ENCODE measurements at regions not wholly inside any gene's neighbourhood (a gene's known extent, or its start where the extent isn't known, plus 50 kb on each side); places are given as distances from the start of the nearest gene placed in this dataset.
A peak's percentile ranks its signal among the peaks of the same experiment; 100 is the strongest.
"Not testable (repeated sequence)": the region's sequence is repeated elsewhere in the genome, so short reads cannot be mapped to it uniquely, and the experiment has no call there.

DNA sequence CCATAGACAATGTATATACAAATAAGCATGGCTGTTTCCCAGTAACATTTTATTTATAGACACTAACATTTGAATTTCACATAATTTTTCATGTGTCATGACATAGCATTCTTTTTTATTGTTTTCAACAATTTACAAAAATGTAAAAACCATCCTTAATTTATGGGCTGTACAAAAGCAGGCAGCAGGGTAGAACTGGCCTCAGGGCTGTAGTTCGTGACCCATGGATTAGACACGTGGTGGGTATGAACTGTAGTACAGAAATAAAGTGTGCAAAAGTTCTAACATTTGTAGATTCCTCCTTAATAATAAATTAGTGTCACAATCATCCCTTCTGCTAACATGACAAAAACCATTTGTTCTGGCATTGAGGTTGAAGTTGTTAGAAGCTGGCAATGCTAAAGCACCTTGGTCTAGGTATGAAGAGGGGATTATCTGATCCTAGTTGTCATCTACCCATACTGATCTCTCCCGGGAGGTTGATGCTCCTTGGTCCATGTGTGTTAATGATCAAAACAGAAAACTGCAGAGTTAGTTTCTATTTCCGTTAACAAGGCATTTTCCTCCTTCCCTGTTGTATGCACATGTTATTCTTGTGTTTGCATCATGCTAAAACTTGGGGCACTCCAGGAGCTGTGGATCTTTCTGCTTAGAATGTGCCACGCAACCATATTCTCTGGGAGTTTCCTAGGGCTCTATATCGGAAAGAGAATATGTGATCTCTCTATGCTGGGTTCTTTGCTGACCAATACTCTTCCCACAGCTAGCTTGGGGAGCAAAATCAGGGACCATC, 917.6 kb downstream of the TLE1 start:
- H3K4me1 Mint-ChIP-seq, result no peaks in the 10 kb centered on the region
- peaks cover 3% of the 10 kb centered on the region for H3K9me3 Mint-ChIP-seq
- H3K27me3 Mint-ChIP-seq, result no peaks in the 10 kb centered on the region
- no peaks in the 10 kb centered on the region for H3K36me3 Mint-ChIP-seq
- H3K27ac Mint-ChIP-seq, result no peak overlapping the region
- peak; percentile 24 for ATAC-seq
- no peak overlapping the region for H3K4me3 Mint-ChIP-seq

DNA sequence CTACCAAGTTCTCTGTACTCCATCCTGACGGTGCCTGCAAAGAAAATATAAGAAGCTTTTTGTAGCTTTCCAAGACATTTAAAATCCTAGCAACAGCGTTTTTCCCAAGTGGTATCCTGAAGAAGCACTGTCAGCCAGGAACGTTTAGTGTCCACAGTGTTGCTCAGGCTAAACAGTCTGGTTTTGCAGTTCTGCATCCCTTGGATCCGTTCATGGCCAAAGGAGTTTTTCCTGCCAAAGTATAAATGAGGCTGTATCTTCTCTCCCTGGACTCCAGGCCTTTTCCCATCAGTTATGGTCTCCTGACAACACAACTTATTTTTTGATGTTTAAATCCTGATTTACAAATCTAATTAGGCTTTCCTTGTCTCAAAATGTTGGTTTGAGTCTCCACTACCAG, 925.8 kb downstream of the TLE1 start:
- peaks cover 6% of the 10 kb centered on the region for H3K9me3 Mint-ChIP-seq

DNA sequence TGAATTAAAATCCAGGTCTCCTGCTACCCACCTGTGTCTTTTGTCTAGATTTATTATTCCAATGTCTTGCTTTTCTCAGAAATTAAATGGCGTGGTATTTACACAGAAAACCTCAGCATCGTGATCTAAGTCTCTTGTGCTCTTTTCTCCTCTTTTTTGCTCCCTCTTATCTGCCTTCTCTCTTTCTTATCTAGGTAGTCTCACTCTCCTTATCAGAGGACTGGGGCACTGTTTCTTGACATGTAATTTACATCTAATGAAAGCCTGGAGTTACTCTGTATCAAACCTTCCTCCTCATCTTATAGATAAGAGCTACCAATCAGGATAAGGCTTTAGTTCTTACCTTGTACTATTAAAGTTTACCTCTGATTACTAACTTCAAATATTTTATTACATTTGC, 933.8 kb downstream of the TLE1 start:
- no peak for ATAC-seq

More for the DNA sequence above, 925.8 kb downstream of the TLE1 start:
- Mint-ChIP-seq H3K27me3 (no peaks in the 10 kb centered on the region), H3K27ac (no peak overlapping the region), H3K36me3 (no peaks in the 10 kb centered on the region), H3K4me3 (no peak overlapping the region), H3K4me1 (no peaks in the 10 kb centered on the region)
- no peak for ATAC-seq

DNA sequence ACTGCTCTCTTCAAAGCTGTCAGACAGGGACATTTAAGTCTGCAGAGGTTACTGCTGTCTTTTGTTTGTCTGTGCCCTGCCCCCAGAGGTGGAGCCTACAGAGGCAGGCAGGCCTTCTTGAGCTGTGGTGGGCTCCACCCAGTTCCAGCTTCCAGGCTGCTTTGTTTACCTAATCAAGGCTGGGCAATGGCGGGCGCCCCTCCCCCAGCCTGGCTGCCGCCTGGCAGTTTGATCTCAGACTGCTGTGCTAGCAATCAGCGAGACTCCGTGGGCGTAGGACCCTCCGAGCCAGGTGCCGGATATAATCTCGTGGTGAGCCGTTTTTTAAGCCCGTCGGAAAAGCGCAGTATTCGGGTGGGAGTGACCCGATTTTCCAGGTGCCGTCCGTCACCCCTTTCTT, 942.3 kb downstream of the TLE1 start:
- H3K36me3 Mint-ChIP-seq, H3K27ac Mint-ChIP-seq, H3K4me1 Mint-ChIP-seq, ATAC-seq, H3K9me3 Mint-ChIP-seq, H3K4me3 Mint-ChIP-seq, H3K27me3 Mint-ChIP-seq: not testable (repeated sequence)

More for the DNA sequence above, 933.8 kb downstream of the TLE1 start:
- Mint-ChIP-seq H3K9me3 (no peaks in the 10 kb centered on the region), H3K4me1 (no peaks in the 10 kb centered on the region), H3K4me3 (no peak overlapping the region), H3K27me3 (no peaks in the 10 kb centered on the region), H3K27ac (no peak overlapping the region), H3K36me3 (peaks cover 16% of the 10 kb centered on the region)

DNA sequence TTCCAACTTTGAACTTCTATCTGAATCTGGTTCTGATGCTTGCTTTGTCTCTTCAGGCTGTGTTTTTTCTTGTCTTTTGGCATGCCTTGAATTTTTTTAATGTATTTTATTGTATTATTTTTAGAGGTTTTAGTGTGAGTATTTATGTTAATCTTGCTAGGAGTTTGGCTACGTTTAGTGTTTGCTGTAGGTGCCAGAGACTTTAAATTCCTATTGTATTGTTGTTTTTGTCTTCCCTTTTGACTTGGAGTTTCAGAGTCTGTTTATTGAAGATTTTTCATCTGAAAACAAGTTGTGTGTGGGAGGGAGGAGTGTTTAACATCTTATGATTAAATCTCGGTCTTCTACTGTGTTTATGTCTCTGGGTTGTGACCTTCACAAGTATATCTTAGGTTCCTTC, 956.8 kb downstream of the TLE1 start:
- H3K4me3 Mint-ChIP-seq, result no peak overlapping the region
- H3K27me3 Mint-ChIP-seq, result no peaks in the 10 kb centered on the region
- peaks cover 24% of the 10 kb centered on the region for H3K36me3 Mint-ChIP-seq
- ATAC-seq, result no peak
- H3K4me1 Mint-ChIP-seq, result no peaks in the 10 kb centered on the region
- no peaks in the 10 kb centered on the region for H3K9me3 Mint-ChIP-seq
- no peak overlapping the region for H3K27ac Mint-ChIP-seq

DNA sequence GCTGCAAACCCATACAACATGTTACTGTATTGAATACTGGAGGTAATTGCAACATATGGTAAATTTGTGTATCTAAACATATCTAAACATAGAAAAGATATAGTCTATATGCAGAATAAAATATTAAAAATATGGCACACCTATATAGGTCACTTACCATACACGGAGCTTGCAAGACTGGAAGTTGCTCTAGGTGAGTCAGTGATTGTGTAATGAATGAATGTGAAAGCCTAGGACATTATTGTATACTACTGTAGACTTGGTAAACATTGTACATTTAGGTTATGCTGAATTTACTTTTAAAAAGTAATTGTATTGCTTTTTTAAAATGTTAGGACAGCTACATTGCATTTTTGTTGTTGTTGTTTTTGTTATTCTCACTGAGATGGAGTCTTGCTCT, 968.8 kb downstream of the TLE1 start:
- ATAC-seq, result no peak
- no peaks in the 10 kb centered on the region for H3K27me3 Mint-ChIP-seq
- H3K4me1 Mint-ChIP-seq, result no peaks in the 10 kb centered on the region
- peaks cover 45% of the 10 kb centered on the region for H3K36me3 Mint-ChIP-seq
- no peak overlapping the region for H3K27ac Mint-ChIP-seq
- H3K9me3 Mint-ChIP-seq, result peaks cover 16% of the 10 kb centered on the region
- no peak overlapping the region for H3K4me3 Mint-ChIP-seq

DNA sequence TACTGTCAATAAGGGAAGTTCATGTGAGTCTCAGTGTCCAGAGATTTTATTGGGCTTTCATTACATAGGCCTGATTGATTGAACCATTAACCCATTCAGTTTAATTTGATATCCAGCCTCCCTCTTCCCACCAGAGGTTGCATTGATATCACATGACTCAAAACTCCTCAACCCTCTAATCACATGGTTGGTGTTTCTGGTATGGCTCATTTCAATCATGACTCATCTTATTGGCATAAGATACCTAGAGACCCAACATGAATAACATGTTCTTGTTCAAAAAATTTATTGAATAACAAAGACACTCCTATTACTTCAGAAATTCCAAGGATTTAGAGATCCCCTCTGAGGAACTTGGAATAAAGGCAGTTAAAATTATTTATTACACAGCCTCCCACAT, 982.2 kb downstream of the TLE1 start:
- H3K9me3 Mint-ChIP-seq, result peaks cover 25% of the 10 kb centered on the region
- H3K4me1 Mint-ChIP-seq, result no peaks in the 10 kb centered on the region
- no peak overlapping the region for H3K4me3 Mint-ChIP-seq
- ATAC-seq, result no peak
- no peak overlapping the region for H3K27ac Mint-ChIP-seq
- peaks cover 44% of the 10 kb centered on the region for H3K36me3 Mint-ChIP-seq
- H3K27me3 Mint-ChIP-seq, result no peaks in the 10 kb centered on the region

DNA sequence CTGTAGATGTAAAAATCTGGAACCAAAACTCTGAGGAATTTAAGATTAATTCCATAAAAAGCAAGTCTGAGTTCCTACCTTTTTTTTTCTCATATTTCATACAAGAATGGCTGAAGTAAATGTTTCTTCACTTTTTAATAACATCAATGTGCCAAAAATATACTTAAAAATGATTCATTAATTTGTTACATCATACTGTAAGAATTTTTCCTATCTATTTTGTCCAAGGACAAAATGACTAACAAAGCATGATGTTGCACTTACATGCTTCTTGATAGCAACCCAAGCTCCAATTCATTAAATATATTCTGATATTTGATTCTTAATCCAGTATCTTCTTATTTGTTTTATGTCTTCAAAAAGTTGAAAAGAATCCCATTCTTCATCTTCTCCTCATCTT, 988.3 kb downstream of the TLE1 start:
- Mint-ChIP-seq H3K9me3 (peaks cover 4% of the 10 kb centered on the region), H3K4me3 (no peak overlapping the region), H3K4me1 (no peaks in the 10 kb centered on the region), H3K27ac (no peak overlapping the region), H3K36me3 (peaks cover 10% of the 10 kb centered on the region), H3K27me3 (no peaks in the 10 kb centered on the region)
- ATAC-seq, result no peak

DNA sequence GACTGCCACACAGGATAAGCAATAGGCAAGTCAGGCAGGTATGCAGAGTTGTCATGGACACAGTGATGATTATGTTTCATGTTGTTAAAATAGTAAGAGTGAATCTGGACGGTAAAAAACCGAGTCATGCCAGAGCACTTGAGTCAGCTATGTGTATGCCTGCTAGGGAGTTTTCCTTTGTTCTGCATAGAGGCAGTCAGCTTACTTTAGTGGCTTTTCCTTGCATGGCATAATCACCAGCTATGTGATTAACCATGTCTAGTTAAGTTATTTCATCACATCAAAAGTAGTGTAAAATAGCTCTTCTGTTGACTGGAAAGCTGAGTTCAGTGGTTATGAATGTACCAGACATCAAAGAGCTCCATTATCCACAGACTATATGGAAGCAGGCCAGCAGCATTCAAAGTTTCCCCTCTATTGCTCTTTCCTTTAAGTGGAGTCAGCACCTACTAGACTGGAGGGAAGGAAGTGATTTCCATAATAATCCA, 989.8 kb downstream of the TLE1 start:
- H3K27me3 Mint-ChIP-seq, result no peaks in the 10 kb centered on the region
- H3K4me3 Mint-ChIP-seq, result no peak overlapping the region
- H3K27ac Mint-ChIP-seq, result no peak overlapping the region
- H3K36me3 Mint-ChIP-seq, result peaks cover 5% of the 10 kb centered on the region
- ATAC-seq, result no peak
- no peaks in the 10 kb centered on the region for H3K9me3 Mint-ChIP-seq
- H3K4me1 Mint-ChIP-seq, result no peaks in the 10 kb centered on the region

DNA sequence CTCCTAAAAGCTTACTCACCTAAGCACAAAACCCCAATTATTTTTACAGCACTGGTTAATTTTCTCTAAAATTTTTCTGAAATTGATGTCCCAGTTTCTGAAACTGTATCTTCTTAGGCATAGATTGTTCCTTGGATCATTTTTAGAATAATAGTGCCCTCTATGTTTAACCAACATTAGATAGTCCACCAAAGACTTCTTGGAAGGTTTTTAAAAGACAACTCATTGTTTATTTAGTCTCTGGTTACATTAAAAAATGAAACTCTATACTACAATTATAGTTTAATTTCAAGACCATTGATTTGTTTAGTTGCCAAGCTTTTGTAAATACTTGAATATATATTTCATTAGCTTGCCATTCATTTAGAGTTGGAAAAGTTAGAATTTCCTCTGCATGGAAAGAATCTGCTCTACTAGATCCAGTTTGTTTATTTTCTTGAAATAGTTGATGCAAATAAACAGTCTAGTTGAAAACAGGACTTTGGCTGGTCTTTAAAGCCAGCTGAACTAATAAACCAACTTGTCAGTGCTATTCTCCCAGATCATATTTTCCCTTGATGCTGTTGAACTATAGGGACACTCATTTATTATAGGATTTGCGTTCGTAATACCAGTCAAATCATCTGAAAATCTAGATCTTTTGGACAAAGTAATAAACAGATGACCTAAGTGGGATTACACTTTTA, 990.5 kb downstream of the TLE1 start:
- no peaks in the 10 kb centered on the region for H3K27me3 Mint-ChIP-seq
- H3K9me3 Mint-ChIP-seq, result peaks cover 3% of the 10 kb centered on the region
- no peak for ATAC-seq
- H3K27ac Mint-ChIP-seq, result no peak overlapping the region
- H3K4me3 Mint-ChIP-seq, result no peak overlapping the region
- peaks cover 5% of the 10 kb centered on the region for H3K36me3 Mint-ChIP-seq
- no peaks in the 10 kb centered on the region for H3K4me1 Mint-ChIP-seq

DNA sequence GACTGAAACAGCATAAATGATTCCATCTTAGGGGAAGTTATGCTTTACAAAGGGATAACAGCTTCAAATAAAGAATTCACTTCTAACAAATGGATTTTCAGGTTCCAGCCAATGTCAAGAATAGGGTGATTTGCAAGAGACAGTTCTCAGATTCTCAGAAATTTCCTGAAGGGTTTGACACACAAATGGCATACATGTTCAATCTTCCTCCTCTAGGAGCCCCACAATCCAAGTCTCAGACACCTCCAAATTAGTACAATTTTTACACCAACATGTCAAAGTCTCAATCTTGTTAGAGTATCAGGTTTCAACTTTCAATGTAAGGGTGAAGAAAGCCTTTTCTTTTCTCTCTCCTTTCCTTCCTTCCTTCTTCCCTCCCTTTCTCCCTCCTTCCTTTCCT, 996.6 kb downstream of the TLE1 start:
- H3K9me3 Mint-ChIP-seq, result peaks cover 3% of the 10 kb centered on the region
- H3K4me1 Mint-ChIP-seq, result peaks cover 7% of the 10 kb centered on the region
- H3K4me3 Mint-ChIP-seq, result no peak overlapping the region
- no peak for ATAC-seq
- peaks cover 5% of the 10 kb centered on the region for H3K36me3 Mint-ChIP-seq
- H3K27me3 Mint-ChIP-seq, result no peaks in the 10 kb centered on the region
- H3K27ac Mint-ChIP-seq, result no peak overlapping the region

DNA sequence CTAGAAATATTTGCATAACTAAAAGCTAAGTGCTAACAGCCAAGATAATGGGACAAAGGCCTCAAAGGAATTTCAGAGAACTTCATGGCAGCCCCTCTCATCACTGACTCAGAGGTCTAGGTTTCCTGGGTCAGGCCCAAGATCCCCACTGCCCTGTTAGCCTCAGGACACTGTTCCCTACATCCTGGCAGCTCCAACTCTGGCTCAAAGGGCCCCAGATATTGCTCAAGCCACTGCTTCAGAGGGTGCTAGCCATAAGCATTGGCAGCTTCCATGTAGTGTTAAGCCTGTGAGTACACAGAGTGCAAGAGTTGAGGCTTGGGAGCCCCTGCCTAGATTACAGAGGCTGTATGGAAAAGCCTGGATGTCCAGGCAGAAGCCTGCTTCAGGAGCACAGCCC, 998.1 kb downstream of the TLE1 start:
- ATAC-seq, result no peak
- peaks cover 3% of the 10 kb centered on the region for H3K9me3 Mint-ChIP-seq
- peaks cover 5% of the 10 kb centered on the region for H3K36me3 Mint-ChIP-seq
- peaks cover 7% of the 10 kb centered on the region for H3K4me1 Mint-ChIP-seq
- no peak overlapping the region for H3K4me3 Mint-ChIP-seq
- no peak overlapping the region for H3K27ac Mint-ChIP-seq
- H3K27me3 Mint-ChIP-seq, result no peaks in the 10 kb centered on the region

DNA sequence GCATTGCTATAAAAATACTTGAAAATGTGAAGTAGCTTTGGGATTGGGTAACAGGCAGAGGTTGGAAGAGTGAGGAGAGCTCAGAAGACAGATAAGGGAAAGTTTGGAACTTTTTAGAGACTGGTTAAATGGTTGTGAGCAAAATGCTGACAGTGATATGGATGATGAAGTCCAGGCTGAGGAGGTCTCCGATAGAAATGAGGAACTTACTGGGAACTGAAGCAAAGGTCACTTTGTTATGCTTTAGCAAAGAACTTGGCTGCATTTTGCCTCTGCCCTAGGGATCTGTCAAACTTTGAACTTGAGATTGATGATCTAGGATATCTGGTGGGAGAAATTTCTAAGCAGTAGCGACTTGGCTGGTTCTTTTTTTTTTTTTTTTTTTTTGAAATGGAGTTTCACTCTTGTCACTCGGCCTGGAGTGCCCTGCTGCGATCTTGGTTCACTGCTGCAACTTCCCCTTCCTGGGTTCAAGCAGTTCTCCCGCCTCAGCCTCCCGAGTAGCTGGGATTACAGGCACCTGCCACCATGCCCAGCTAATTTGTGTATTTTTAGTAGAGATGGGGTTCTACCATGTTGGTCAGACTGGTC, 998.9 kb downstream of the TLE1 start:
- no peaks in the 10 kb centered on the region for H3K27me3 Mint-ChIP-seq
- no peak overlapping the region for H3K27ac Mint-ChIP-seq
- no peak overlapping the region for H3K4me3 Mint-ChIP-seq
- H3K4me1 Mint-ChIP-seq, result peaks cover 7% of the 10 kb centered on the region
- H3K9me3 Mint-ChIP-seq, result peaks cover 3% of the 10 kb centered on the region
- ATAC-seq, result no peak
- peaks cover 5% of the 10 kb centered on the region for H3K36me3 Mint-ChIP-seq

DNA sequence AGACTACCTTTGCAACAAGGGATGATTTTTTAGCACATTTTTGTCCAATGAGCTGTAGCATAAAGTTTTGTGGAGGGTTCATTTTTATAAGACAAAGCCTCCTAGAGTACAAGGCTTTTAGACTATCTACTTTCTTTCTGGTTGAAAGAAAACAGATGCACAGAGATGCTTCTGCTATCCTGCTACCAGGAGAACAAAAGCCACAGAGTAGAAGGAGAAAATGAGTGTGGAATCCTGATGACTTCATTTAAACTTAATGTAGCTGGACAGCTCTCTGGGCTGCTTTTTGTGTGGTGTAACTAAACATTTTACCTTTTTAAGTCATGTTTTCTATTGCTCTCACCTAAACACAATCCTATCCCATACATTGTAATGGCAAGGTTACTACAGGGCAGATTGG, 1009.4 kb downstream of the TLE1 start:
- H3K27me3 Mint-ChIP-seq, result no peaks in the 10 kb centered on the region
- H3K27ac Mint-ChIP-seq, result no peak overlapping the region
- no peaks in the 10 kb centered on the region for H3K36me3 Mint-ChIP-seq
- ATAC-seq, result no peak
- no peak overlapping the region for H3K4me3 Mint-ChIP-seq
- H3K9me3 Mint-ChIP-seq, result no peaks in the 10 kb centered on the region
- H3K4me1 Mint-ChIP-seq, result no peaks in the 10 kb centered on the region

DNA sequence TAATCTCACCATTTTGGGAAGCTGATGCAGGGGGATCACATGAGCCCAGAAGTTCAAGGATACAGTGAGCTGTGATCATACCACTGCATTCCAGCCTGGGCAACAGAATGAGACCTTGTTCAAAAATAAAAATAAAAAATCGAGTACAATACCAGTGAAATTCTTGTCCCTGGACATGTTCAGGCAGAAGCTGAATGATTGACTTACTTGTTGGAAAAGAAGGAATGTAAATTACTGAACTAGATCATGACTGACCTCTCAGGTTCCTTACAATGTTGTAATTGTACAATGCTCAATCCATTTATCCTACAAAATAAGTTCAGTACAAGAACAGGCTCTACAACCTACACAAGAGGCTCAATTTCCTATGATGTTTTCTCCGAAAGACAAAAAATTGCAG, 1010.4 kb downstream of the TLE1 start:
- Mint-ChIP-seq H3K36me3 (no peaks in the 10 kb centered on the region), H3K9me3 (no peaks in the 10 kb centered on the region), H3K4me3 (no peak overlapping the region), H3K27ac (no peak overlapping the region), H3K4me1 (no peaks in the 10 kb centered on the region), H3K27me3 (no peaks in the 10 kb centered on the region)
- ATAC-seq, result no peak

DNA sequence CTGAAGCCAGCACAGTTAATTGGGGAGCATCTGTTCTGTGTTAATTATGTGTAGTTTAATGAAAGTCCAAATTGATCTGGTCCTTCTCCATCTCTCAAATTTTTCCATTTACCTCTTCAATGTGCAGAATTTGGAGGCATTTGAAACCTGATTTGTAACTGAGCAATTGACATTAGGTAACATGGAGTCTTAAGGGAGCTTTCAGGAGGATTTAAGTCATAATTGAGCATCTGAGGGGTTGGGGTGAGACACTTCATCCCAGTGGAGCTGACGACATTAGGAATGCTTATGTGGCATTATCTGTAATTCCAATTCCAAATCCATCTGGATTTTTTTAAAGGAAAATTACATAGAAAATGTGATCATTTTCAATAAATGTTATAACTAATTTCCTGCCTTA, 1015.9 kb downstream of the TLE1 start:
- ATAC-seq, result no peak
- Mint-ChIP-seq H3K4me3 (no peak overlapping the region), H3K9me3 (no peaks in the 10 kb centered on the region), H3K4me1 (no peaks in the 10 kb centered on the region), H3K27ac (no peak overlapping the region), H3K27me3 (no peaks in the 10 kb centered on the region), H3K36me3 (peaks cover 9% of the 10 kb centered on the region)
